Bone marrow (tissue), 2 donors: ENCODE measurements at regions not wholly inside any gene's neighbourhood (a gene's known extent, or its start where the extent isn't known, plus 50 kb on each side); places are given as distances from the start of the nearest gene placed in this dataset.
A peak's percentile ranks its signal among the peaks of the same experiment; 100 is the strongest.

ENCODE experiments used
- DNase-seq, 2 donors: peaks; one replicate each; lab custom pipeline; 2025; lab: John Stamatoyannopoulos, UW

GRCh38 chr1:87880098-87880760, 551.5 kb downstream of the LMO4 start:
- no peak for DNase-seq

- no peak for DNase-seq
Measured at GRCh38 chr1:87880764-87881163, 552.1 kb downstream of the LMO4 start.

- DNase-seq, result no peak
Measured at GRCh38 chr1:87883906-87884305, 555.2 kb downstream of the LMO4 start.

- DNase-seq, result no peak
Measured at GRCh38 chr1:87884581-87884980, 555.9 kb downstream of the LMO4 start.

- DNase-seq, result no peak
Measured at GRCh38 chr1:87885278-87886025, 556.8 kb downstream of the LMO4 start.

GRCh38 chr1:87887100-87887499, 558.4 kb downstream of the LMO4 start:
- peak in 1 of 2 donors; percentile 56 for DNase-seq

GRCh38 chr1:87888446-87888845, 559.8 kb downstream of the LMO4 start:
- no peak for DNase-seq

- no peak for DNase-seq
Measured at GRCh38 chr1:87894062-87894461, 565.4 kb downstream of the LMO4 start.

GRCh38 chr1:87897481-87897880, 568.8 kb downstream of the LMO4 start:
- DNase-seq, result no peak

- DNase-seq, result no peak
Measured at GRCh38 chr1:87898431-87898830, 569.8 kb downstream of the LMO4 start.

- no peak for DNase-seq
Measured at GRCh38 chr1:87899017-87899416, 570.3 kb downstream of the LMO4 start.

- no peak for DNase-seq
Measured at GRCh38 chr1:87899746-87900145, 571.1 kb downstream of the LMO4 start.

GRCh38 chr1:87902830-87903229, 574.1 kb downstream of the LMO4 start:
- peak; percentile 1 to 94 for DNase-seq

GRCh38 chr1:87903242-87903641, 574.6 kb downstream of the LMO4 start:
- no peak for DNase-seq

GRCh38 chr1:87904651-87905050, 576.0 kb downstream of the LMO4 start:
- DNase-seq, result no peak

GRCh38 chr1:87905651-87906050, 577.0 kb downstream of the LMO4 start:
- DNase-seq, result no peak

GRCh38 chr1:87906078-87906477, 577.4 kb downstream of the LMO4 start:
- DNase-seq, result no peak

- DNase-seq, result no peak
Measured at GRCh38 chr1:87913361-87913760, 584.7 kb downstream of the LMO4 start.

- DNase-seq, result no peak
Measured at GRCh38 chr1:87914396-87914795, 585.7 kb downstream of the LMO4 start.

GRCh38 chr1:87915771-87916170, 587.1 kb downstream of the LMO4 start:
- no peak for DNase-seq

GRCh38 chr1:87916965-87917364, 588.3 kb downstream of the LMO4 start:
- DNase-seq, result no peak

GRCh38 chr1:87918398-87918797, 589.7 kb downstream of the LMO4 start:
- DNase-seq, result no peak

- DNase-seq, result no peak
Measured at GRCh38 chr1:87922885-87923284, 594.2 kb downstream of the LMO4 start.
